Stimulated activated CD4-positive, alpha-beta T cell treated with anti-CD3 and anti-CD28 coated beads, Interleukin-12 subunit alpha, Interleukin-12 subunit beta, amount 100 ng/mL, for 24 hours (primary cell): ENCODE measurements at regions not wholly inside any gene's neighbourhood (a gene's known extent, or its start where the extent isn't known, plus 50 kb on each side); places are given as distances from the start of the nearest gene placed in this dataset.

Experiments used
- DNase-seq, 2 experiments: peaks; one replicate each; pipeline ENCODE4 v3.0.0-alpha.2; 2020; ENCODE audit warnings: low read depth in 2 of 2

DNA sequence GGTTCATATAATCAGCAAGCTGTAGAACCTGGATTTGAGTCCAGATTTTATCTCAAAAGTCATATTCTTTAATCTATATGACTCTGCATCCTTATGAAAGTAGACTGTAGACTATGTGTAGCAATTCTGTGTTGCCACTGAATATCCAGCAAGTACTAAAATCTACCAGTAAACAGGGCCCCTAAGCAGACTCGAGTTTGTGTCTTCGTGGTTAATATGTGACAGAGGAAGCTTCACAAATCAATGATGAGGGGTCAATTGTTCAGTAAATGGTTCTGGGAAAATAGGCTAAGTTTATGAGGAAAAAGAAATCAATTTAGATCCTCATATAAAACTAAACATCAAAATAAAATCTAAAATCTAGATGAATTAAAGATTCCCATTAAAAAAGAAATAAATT, 648.5 kb upstream of the KIRREL3 start:
- no peak for DNase-seq

DNA sequence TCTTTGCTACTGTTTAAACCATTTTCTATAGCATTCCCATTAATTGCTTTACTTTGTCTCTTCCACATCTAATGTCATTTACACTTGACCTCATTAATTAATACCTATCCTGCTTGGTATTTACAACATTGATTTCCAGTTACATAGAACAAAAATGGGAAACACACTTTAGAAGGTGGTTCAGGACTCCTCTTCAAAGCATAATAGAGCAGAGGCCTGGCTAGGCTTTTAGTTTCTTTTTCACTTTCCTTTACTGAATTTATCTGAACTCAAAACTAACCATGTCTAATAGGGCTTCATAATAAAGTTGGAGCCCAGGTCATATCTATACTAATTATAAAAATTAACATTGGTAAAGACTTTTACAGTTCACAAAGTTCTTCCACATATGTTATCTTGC, 648.0 kb upstream of the KIRREL3 start:
- no peak for DNase-seq

DNA sequence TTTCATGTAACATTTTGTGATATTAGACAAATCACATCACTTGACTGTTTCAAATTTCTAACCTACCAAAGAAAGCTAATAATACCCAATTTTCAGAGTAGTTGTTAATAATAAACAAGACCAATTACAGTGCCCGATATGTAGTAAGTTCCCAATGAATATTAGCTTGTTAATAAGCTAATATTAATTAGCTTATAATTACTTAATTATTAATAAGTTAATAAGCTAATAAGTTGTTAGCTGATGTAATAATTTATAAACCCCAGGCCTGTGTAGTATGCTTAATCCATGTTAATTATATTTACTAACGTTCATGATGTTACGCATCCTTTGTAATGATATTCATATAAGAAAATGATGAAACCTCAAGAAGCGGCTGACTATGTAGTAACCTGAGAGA, 643.8 kb upstream of the KIRREL3 start:
- no peak for DNase-seq

DNA sequence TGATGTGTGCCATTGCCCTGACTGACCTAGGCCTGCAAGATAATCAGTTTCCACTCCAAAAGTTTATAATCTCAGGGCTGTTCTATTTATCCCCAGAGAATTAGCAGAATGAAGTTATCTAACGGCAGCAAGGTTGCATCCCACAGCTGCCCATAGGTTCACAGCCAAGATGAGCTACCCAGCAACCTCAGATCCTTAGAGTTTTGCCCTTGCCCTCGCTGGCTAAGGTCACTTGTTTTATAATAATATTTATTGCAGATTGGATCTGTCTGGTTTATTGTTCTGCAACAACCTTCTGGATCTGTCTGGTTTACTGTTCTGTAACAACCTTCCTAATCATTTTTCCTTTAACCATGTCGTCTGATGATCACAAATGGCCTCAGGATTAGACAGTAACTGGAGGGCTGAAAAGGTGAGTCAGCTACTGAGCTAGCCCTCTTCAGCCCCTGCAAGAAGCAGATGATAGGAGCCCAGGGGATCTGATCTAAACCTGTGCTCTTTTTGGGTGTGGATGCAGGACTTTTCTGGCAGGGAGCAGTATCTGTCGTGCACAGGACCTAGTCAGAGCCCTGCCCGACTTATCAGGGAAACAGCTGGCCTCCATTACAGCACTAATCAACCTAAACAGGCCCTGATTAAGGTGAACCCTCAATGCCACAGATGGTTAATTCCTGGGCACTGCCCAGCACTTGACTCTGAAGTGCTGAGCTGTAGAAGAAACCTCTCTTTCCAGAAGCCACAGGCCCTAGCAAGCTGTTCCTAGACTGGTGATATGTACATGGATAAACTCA, 642.9 kb upstream of the KIRREL3 start:
- no peak for DNase-seq

DNA sequence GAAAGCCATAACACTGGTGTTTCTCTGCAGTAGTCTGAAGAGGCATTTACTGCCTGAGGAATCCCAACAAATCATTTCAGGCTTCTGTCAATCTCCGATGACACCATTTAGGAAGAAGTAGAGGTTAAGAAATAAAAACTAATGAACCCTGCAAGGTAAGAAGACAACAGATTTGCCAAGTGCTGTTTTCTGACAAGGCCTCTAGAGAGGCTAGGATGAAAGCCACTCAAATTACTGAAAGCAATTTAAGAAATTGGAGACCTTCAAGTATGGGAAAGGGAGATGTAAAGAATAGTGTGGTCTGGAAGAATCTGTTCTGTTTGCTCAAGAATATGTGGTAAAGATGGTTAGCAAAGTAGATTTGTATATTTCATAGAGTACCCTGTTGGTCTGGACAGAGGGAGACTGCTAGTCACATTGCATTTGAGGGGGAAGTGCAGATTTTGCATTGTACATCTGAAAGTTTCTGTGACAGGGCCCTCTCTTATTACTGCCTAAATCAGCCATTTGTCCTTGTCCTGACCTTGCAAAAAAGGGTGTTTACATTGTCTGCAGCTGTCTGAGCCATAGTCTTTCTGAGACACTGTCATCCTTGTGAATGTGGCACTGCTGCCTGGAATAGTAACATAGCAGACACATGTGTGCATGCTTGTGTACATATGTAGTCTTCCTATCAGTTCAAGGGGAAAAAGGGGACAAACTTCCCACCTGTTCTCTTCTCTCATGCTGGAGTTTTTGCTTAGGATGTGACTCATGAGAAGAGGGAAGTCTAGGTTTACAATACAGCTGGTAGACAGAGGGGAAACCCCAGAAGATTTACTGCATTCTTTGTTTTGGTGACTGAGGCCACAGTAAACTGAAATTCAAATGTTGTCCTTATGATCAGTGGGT, 640.2 kb upstream of the KIRREL3 start:
- DNase-seq, result no peak

DNA sequence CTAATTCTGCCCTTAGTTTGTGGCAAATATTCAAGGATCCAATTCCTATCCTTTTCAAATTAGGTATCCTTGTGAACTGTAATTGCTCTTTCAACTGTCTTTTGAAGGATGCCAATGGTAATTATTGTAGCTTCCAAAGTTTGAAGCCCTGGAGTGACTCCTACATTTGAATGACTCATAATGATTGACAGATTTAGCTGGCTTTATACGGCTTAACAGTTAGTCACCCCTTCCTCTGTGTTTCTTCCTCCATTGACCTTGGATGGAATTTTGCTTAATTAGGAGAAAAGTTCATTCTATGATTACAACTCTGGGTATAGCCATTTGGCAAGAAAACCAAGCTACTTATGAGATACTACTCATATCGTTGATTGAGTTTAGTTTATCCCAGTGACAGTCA, 639.3 kb upstream of the KIRREL3 start:
- DNase-seq, result no peak

DNA sequence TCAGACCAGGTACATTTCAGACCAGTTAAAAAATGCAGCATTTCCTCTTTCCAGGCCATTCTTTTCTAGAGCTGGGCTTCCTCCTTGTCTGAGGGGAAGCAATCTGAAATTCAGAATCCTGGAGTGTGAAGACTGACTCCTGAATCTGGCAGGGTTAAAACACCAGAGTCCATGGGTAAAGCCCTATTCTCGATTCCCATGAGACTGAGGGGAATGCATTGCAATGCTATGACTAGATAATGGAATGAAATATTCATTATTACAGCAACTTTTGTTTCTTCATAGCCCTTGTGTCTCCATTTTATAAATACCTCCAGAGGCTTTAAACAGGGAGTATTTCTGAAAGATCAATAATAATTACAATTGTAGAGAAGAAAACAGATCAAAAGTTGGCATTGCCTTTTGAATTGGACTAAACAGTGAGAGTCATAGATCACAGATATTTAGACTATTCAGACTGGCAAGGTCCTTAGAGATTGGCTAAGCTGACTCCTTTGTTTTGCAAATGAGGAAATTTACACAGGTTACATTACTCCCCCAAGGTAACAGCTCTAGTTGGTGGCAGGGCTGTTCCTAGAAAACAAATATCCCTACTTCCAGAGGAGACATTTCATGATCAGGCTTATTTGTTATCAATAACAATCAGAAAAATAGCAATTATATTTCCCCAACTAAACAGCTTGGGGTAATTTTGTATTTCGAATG, 632.6 kb upstream of the KIRREL3 start:
- no peak for DNase-seq

DNA sequence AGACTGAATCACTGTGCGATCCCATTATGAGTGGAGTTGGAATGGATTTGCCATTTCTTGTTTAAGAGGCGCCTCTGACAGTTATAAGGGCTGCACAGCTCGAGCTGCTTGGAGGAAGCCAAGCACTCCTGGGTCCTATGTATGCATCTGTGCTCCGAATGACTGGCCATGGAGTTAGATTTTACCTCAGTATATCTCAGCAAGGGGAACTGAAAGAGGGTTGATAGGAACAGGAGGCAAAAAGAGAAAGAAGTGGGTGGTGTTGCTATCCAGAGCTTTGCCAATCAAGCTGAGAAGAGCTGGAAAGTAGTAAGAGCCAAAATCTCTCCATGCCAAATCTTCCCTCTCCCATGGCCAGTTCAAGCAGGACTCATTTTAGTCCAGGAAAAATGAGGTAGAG, 632.0 kb upstream of the KIRREL3 start:
- DNase-seq, result no peak

DNA sequence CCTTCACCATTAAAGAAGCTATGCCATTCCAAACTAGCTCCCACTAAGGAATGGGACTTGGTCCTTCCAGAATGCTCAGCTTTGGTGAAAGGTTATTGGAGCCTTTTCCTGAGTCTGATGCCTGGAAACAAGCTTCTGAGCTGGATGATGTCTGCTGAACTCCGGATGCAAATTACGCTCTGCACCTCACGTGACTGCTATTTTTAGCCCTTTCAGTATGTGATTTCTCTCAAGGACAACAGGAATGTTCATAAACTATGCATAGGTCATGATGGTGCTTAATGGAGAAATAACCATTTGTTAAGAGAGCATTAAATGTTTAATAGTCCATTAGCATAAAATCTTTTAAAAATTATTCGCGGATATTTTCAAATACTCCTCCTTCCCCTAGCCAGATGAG, 631.4 kb upstream of the KIRREL3 start:
- no peak for DNase-seq

DNA sequence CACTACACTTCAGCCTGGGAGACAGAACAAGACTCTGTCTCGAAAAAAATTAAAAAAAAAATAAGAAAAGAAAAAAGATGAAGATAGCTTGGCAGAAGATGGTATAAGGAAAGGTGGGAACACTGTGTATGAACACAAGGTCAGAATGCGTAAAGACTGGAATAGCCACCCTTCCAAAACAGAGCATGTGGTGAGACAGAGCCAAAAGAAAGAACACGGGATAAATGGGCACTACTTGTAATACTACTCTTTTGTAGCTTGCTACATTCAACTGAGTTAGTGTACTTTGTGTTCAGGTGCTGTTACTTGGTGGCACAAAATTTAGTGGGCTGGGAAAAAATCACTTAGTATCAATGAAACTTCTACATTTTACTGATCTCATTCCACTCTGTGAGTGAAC, 628.6 kb upstream of the KIRREL3 start:
- DNase-seq, result no peak

DNA sequence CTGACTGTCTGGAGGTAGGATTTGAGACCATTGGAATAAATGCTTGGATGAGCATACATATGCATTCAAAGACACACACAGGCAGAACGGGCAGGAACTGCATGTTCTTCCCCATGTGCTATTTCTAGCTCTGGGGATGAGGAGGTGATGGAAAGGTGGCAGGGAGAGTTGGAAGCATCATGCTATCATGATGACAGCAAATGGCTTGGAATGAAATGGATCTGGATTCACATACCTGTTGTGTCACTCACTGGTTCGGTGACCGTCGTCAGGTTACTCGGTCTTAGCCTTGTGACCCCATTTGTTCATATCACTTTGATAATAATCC, 627.9 kb upstream of the KIRREL3 start:
- no peak for DNase-seq

DNA sequence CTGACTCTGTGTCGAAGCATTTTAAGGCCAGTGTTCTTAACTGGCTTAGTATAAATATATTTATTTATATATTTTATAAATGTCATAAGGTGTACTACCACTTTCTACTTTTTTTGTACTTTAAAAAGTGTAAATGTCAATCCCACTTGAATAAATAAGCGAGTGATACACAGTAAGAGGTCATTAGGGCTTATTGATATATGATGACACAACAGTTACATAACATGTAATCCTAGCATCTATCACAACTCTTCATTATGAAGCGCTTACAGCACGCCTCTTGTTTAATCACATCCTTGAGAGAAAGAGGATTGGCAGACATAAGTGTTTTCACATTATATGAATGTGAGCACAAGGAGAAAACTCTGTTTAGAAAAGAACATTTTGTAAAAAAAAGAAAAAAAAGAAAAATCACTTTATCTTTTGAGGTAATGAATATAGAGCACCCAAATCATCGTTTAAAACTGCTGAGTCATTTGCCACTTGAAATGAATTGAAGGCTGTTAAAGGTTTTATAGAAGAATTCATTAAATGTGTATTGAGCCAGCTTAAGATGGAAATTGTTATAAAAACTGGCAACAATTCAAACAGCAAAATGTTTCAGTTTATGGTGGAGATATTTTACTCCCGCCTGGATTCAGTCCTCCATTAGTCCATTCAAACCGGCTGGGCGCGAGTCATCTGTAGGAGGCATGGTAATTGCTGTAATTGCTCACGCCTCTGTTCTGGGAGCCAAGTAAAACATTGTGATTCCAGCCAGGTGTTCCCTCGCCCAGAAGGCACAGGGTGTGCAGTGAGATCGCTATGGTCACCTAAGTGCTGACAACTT, 627.3 kb upstream of the KIRREL3 start:
- DNase-seq, result no peak

DNA sequence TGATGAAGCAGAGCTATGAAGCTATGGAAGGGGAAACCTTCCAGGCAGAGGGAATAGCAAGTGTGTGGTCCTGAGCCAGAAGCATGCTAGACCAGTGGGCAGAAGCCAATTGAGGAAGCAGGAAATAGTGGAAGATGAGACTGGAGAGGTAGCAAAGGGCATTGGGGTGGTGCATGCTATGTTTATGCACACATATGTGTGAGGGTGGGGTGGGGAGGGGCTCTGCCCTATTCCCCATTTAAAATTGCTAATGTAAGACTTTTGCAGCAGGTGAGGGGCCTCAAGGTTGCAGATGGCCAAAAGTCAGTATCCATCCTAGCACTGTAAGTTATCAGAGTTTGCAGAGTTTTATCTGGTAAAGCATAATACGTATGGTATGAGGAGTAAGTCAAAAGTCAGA, 626.6 kb upstream of the KIRREL3 start:
- DNase-seq, result no peak

DNA sequence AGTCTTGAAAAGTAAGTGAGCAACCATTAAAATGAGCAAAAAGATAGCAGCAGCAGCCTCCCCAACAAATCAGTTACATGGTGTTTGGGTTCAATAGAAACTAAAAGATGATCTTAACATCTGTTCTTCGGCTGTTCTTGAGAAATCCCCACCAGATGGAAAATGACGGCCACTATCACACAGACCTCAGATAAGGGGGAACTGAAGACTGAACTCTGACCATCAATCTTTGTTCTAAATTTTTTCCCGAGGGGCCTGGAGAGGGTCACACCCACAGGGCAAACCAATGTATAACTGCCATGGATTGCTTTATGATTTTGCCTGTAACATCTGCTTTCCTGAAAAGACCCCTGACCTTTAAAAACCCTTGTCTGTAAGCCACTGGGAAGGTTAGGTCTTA, 624.8 kb upstream of the KIRREL3 start:
- DNase-seq, result no peak

DNA sequence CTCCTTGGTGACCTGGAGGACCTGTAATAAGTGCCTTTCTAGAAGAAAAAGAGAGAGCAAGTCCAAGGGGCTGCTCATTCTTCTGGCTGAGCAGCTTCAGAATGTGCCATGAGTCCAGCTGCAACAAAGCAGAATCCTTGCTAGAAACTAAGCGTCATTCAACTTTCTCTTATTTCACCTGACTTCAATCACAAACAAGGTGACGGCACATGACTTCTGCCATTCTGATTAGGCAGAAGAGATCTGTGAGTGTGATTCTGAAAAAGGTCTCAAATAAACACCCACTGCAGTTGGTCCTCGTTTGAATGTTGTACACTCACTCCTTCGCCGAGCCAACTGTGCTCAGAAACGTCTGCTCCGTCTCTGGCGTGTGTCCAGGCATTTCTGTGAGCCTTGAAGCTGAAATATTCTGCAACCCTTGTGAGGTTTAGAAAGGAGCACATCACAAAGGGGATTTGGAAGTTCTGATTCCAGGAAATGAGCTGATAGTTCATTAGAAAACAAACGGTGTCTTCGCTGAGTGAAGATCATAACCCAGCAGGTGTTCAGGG, 623.8 kb upstream of the KIRREL3 start:
- DNase-seq, result no peak

DNA sequence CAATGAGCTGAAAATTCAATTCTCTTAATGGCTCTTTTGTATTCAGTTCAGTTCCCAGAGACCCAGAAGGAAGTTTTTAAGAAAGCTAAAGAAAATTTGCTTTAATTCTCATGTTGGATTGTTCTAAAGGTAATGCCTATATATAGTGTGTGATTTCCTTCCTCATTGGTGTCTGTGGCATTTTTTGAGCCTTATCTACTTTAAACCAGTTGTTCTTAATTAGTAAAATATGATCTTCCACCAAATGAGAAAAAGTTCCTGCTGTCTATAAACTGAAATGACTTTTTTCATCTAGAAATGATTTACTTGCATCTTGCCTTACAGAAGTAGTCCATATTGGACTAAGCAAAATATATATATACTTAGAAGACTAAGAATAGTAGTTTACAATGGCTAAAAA, 622.1 kb upstream of the KIRREL3 start:
- no peak for DNase-seq

DNA sequence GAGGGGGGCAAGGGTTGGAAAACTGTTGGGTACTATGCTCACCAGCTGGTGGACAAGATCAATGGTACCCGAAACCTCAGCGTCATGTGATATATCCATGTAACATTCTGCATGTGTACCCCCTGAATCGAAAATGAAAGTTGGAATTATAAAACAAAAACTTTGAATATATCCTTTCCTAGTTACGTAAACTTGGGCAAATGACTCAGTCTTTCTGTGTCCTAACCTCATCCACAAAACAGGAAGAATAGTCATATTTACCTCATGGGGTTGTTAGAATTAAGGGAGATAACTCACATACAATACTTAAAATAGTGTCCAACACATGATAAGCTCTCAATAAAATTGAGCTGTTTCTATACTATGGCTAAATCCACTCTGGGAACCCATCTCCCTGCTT, 620.1 kb upstream of the KIRREL3 start:
- DNase-seq, result no peak

DNA sequence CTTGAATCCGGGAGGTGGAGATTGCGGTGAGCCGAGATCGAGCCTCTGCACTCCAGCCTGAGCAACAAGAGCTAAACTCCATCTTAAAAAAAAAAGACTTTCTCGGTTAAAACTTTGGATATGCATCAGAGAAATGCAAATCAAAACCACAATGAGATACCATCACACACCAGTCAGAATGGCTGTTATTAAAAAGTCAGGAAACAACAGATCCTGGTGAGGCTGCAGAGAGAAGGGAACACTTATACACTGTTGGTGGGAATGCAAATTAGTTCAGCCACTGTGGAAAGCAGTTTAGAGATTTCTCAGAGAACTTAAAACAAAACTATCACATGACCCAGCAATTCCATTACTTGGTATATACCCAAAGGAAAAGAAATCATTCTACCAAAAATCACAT, 619.4 kb upstream of the KIRREL3 start:
- DNase-seq, result no peak

DNA sequence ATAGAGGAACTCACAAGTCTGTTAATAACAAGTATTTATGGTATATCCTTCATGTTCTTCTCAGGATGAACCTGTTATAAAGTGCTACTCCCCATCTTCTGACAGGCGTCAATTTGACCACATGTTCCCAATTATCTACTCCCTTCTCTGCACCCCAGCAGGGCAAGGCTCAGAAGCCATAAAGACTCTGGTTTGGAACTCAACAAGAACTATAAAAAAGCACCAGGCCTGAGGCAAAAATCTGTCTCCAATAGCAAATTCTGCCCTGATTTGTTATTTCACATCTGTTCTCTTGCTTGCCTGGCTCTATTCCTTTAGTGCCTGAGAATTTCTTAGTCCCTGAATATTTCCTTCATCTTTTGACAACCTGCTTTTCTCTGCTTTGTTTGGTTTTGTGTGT, 618.2 kb upstream of the KIRREL3 start:
- DNase-seq, result no peak

DNA sequence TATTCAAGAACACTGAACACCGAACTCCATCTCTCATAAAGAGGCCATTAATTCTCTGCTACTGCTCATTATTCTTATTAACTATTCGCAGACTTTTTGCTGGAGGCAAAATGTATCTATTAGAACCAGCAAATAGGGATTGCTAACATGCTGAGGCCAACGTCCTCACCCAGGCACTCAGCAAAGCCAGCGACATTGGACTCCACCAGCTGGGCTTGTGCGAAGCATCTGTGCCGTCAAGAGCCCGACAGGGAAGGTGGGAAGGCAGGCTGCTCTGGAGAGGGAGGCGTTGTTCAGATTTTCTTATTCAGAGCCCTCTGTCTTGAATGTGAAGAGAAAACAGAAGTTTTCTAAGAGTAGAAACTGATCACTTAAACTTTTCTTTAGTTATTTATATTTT, 615.6 kb upstream of the KIRREL3 start:
- DNase-seq, result no peak

DNA sequence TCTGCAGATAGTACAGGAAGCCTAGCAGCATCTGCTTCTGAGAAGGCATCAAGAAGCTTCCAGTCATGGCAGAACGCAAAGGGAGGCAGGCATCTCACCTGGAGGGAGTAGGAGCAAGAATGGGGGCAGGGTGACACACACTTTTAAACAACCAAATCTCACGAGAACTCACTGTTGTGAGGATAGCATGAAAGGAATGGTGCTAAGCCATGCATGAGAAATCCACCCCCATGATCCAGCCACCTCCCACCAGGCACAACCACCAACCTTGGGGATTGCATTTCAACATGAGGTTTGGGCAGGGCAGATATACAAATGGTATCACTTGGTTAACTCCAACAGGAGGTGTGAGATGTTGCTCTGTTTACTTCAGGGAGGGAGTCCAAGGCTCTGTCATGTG, 612.0 kb upstream of the KIRREL3 start:
- DNase-seq, result no peak
